WERI-Rb-1 (cell line): ENCODE measurements at regions not wholly inside any gene's neighbourhood (a gene's known extent, or its start where the extent isn't known, plus 50 kb on each side); places are given as distances from the start of the nearest gene placed in this dataset.

Source experiments
- DNase-seq: peaks from one replicate; pipeline ENCODE4 v3.0.0-alpha.2; 2020
- H3K27ac ChIP-seq: fragments of 250-450 bp; sonication (Bioruptor Pico); 2 replicates; pipeline ENCODE4 v1.5.1; 2020; ENCODE audit warnings: mild to moderate bottlenecking, moderate library complexity
- H3K27me3 ChIP-seq: fragments of 250-450 bp; sonication (Bioruptor Pico); 2 replicates; pipeline ENCODE4 v1.5.1; 2021; ENCODE audit warnings: mild to moderate bottlenecking, low read depth, moderate library complexity; ENCODE audit not compliant: insufficient read depth, severe bottlenecking
- H3K36me3 ChIP-seq: fragments of 250-450 bp; sonication (Bioruptor Pico); 2 replicates; pipeline ENCODE4 v1.5.1; 2020; ENCODE audit warnings: mild to moderate bottlenecking, moderate library complexity
- H3K4me3 ChIP-seq: 2 replicates; pipeline ENCODE4 v1.5.1; 2011; ENCODE audit warnings: low read depth, mild to moderate bottlenecking, control low read depth, low read length
- H3K9me3 ChIP-seq: fragments of 250-450 bp; sonication (Bioruptor Pico); 2 replicates; pipeline ENCODE4 v1.5.1; 2021; ENCODE audit warnings: mild to moderate bottlenecking, moderate library complexity; ENCODE audit not compliant: severe bottlenecking
- CTCF ChIP-seq: IDR thresholded peaks from 2 replicates; pipeline ENCODE4 v1.5.1; 2011; ENCODE audit warnings: low read depth, mild to moderate bottlenecking, control low read depth, inconsistent platforms, low read length

GRCh38 chr3:31421314-31422048, 111.2 kb upstream of the STT3B start:
- no peak for DNase-seq
- Histone ChIP-seq H3K27me3 (no peaks in the 10 kb centered on the region), H3K36me3 (no peaks in the 10 kb centered on the region), H3K9me3 (peaks cover 2% of the 10 kb centered on the region), H3K27ac (no peak overlapping the region), H3K4me3 (no peak overlapping the region)
- no peak for TF ChIP-seq CTCF

GRCh38 chr3:31422237-31422636, 110.5 kb upstream of the STT3B start:
- H3K4me3 ChIP-seq = no peak overlapping the region
- H3K36me3 ChIP-seq = no peaks in the 10 kb centered on the region
- TF ChIP-seq CTCF = no peak
- peaks cover 2% of the 10 kb centered on the region for H3K9me3 ChIP-seq
- DNase-seq = no peak
- H3K27me3 ChIP-seq = no peaks in the 10 kb centered on the region
- H3K27ac ChIP-seq = no peak overlapping the region

- Histone ChIP-seq H3K27me3 (no peaks in the 10 kb centered on the region), H3K4me3 (no peak overlapping the region)
- peak; percentile 10 for DNase-seq
Measured at GRCh38 chr3:31423482-31423881, 109.2 kb upstream of the STT3B start.

GRCh38 chr3:31425401-31425800, 107.3 kb upstream of the STT3B start:
- H3K36me3 ChIP-seq = no peaks in the 10 kb centered on the region
- peaks cover 2% of the 10 kb centered on the region for H3K9me3 ChIP-seq
- no peaks in the 10 kb centered on the region for H3K27me3 ChIP-seq
- no peak overlapping the region for H3K4me3 ChIP-seq
- no peak overlapping the region for H3K27ac ChIP-seq
- TF ChIP-seq CTCF = no peak
- DNase-seq = no peak

More at GRCh38 chr3:31423482-31423881, 109.2 kb upstream of the STT3B start:
- H3K27ac ChIP-seq = no peak overlapping the region
- no peak for TF ChIP-seq CTCF
- no peaks in the 10 kb centered on the region for H3K36me3 ChIP-seq
- H3K9me3 ChIP-seq = peaks cover 2% of the 10 kb centered on the region

- Histone ChIP-seq H3K4me3 (no peak overlapping the region), H3K36me3 (no peaks in the 10 kb centered on the region)
Measured at GRCh38 chr3:31427623-31428022, 105.1 kb upstream of the STT3B start.

More at GRCh38 chr3:31427623-31428022, 105.1 kb upstream of the STT3B start:
- no peak for DNase-seq
- Histone ChIP-seq H3K27me3 (no peaks in the 10 kb centered on the region), H3K27ac (no peak overlapping the region), H3K9me3 (peaks cover 2% of the 10 kb centered on the region)
- TF ChIP-seq CTCF = no peak
